Limb (tissue), 2 donors: ENCODE measurements at regions not wholly inside any gene's neighbourhood (a gene's known extent, or its start where the extent isn't known, plus 50 kb on each side); places are given as distances from the start of the nearest gene placed in this dataset.

Source experiments
- DNase-seq, 2 donors: peaks; one replicate each; pipeline ENCODE4 v3.0.0-alpha.2; 2016; ENCODE audit errors: extremely low spot score in 2 of 2

DNA sequence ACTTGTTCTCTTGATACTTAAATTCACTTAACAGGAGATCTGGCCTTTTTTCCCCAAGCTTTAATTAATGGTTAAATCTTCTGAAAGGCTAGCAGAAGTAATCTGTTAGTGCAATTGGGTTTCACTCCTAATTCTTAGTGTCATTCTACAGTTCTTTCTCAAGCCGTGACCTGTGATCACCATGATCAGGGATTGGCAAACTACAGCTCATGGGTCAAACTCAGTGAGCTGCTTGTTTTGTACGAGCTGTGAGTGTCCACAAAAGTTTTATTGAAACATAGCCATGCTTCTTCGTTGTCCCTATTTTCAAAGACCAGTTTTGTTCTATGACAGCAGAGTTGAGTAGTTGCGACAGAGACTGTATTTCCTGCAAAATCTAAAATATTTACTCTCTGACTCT is 109.4 kb upstream of the KCNJ15 start:
- DNase-seq = no peak

- no peak for DNase-seq
These were observed 108.7 kb upstream of the KCNJ15 start for GRCh38 chr21:38148046-38148445.

DNA sequence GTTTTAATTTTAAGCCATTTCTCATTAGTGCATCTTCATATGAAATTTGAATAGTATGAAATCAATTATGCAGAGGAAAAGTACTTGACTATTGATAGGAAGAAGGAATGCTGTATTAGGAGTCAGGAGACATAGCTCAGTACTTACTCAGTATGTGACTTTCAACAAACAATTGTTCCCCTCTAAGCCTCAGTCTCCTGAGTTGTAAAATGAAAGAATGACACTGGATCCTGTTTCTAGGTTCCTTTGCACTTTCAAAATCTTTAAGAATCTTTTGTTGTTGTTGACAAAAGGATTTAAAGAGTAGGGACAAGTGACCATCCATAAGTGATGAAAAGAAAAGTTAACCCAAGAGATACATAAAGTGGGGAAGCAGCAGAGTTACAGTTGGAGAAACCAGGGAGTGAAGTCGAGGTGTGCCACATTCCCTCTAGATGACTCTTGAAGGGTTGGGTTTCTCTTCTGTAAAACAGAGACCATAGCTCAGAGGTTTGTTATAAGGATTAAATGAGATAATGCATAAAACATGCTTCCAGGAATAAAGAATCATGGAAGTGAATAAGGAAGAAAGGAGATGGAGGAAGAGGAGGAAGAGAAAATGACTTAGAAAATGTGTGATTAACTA is 105.7 kb upstream of the KCNJ15 start:
- DNase-seq = no peak

DNA sequence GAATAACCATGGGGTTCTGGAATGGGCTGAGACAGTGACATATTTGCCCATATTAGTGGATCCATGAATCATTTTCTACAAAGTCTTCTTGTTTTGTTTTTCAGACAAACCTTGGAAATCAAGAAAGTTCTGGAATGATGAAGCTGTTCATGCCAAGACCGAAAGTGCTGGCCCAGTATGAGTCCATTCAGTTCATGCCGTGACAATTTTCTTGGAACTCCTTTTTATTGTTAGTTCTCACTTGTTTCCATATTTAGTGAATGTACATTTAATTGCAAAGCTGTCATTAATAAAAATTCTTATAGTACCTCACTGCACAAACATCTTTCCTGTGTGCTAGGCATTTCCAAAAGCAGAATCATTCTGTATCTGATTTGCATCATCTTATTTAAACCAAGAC is 100.6 kb upstream of the KCNJ15 start:
- DNase-seq = no peak

DNA sequence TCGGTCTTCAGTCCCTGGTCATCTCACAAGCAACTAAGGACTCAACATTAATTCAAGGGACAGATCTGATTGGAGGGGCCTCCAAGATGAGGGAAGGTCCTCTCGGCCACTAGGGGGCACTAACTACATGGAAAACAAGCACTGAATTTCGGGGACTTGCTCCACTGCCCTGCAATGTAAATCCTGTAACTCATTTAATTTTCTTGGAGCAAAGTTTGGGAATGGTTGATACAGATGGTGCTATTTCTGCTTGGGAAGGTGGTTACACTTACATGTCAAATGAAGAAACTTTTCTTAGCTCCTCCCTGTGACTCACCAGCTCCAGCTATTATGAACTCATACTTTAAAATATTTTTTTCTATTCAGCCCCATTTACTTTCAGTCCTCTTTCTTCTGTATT is 97.4 kb upstream of the KCNJ15 start:
- peak; percentile 60 to 83 for DNase-seq

- peak in 1 of 2 donors; percentile 45 for DNase-seq
These were observed 91.2 kb upstream of the KCNJ15 start for GRCh38 chr21:38165466-38166172.

GRCh38 chr21:38166173-38166535 is 90.6 kb upstream of the KCNJ15 start:
- DNase-seq = no peak

DNA sequence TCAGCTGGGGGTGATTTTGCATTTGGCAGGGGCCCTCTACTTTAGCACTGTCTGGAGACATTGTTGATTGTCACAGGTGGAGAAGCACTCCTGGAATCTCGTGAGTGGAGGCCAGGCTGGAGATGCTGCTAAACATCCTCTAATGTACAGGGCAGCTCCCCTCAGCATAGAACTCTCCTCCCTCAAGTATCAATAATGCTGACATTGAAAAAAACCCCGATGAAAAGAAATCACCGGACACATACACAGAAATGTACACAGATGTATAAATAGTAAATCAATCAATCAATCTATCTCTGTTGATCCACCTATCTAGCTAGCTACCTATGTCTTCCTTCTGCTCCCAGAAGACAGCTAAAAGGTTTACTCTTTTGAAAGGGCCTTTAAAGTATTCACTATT is 89.4 kb upstream of the KCNJ15 start:
- DNase-seq = no peak

DNA sequence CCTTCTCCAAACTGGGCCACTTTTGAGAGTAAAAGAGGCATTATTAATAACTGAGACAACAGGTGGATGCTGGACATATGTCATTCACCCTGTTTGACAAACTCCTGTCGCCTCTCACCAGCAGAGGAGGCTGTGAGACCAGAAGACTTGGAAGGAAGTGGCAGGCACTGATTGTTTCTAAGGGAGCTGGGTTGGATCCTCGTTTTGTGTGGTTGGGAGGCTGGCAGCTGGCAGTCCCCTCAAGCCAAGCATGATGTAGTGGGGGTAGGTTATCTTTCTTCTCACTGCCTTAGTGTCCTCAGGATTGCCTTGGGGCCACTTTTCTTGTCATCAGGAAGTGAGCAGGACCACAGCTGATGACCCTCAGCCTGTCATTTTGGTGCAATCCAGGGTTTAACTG is 86.5 kb upstream of the KCNJ15 start:
- peak in 1 of 2 donors; percentile 33 for DNase-seq

DNA sequence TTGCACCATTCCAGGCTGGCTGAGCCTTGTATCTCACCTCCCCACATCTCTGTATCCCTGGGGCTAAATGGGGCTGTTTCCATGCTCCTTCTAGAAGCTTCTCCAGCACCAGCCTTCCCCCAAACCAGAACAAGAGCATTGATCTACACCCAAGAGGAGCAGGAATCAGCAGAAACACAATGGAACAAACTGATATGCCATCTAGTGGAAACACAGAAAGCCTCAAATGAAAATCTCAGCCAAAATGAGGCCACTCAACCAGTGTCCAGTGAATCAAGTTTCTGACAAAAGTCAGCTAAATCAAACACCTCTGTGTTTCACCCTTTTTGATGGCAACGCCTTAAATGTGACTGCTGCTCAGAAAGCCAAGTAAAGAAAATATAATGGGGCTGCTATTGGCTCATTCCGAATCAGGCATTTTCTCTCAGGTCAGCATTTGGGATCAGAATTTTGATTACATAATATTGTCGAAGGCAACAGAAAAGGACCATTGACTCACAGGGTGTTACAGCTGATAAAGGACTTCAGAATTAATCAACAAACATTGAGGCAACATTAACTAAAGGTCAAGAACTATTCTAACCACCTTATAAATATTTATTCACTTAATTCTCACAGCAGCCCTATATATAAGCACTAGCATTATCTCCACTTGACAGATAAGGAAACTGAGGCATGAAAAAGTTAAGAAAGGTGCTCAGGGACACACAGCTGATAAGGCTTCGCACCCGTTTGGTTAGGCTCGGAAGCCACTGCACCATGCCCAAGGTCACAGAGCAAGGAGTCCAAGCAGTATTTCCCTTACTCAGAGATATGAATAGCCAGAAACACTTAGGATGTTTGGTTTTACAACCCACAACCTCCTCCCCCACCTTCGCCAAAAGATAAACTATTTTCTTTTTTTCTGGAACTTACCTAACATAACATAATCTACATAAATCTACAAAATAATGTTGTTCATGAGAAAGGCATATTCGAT is 85.8 kb upstream of the KCNJ15 start:
- no peak for DNase-seq

- no peak for DNase-seq
These were observed 85.0 kb upstream of the KCNJ15 start for GRCh38 chr21:38171723-38172344.

- DNase-seq = no peak
These were observed 83.3 kb upstream of the KCNJ15 start for GRCh38 chr21:38173276-38174035.

DNA sequence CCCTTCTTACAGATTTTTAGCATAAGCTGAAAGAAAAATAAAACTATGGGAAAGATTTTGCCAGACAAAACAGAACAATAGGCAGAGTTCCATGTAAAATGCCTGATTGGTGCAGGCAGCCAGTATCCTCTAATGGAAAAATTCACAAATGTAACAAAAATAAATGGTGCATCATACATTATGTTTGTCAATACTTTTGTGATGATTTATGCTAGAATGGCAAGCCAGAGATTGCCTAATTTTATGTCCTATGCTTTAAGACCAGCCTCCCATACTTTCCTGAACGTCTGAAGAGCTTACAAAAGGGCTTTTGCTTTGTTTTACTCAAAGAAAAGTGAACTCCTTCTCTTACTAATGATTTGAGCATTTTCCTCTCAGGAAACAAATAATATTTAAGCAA is 81.5 kb upstream of the KCNJ15 start:
- DNase-seq = no peak

DNA sequence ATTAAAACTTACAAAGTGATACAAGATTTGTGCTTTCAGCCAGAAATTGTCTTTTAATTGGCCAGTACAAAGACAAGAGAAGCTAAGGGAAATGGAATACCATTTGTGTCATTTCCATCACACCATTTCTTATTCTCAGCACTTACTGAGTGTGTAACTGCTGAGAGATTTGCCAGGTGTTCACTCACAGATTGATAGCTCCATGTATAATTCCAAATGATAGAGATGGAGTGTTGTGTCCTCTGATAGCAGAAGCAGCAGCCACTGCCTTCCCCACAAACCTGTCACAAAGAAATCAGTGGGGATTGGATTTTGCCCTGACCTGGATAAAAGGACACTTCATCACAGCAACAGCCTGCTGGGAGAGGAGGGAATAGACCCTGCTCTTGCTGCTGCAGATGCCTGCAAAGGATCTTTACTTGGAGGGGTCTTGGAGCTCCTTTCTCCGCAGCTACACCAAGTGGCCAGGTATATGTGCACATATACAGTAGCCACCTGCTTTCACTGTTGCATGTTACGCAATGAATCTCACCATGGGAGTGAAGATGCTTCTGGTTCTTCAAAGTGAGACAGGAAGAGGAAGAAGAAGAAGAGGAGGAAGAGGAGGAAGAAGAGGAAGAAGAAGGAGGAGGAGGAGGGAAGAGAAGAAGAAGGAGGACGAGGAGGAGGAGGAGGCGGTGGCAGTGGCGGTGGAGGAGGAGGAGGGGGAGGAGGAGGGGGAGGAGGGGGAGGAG is 78.7 kb upstream of the KCNJ15 start:
- DNase-seq = no peak

GRCh38 chr21:38178653-38179470 is 77.9 kb upstream of the KCNJ15 start:
- no peak for DNase-seq

GRCh38 chr21:38179511-38179910 is 77.3 kb upstream of the KCNJ15 start:
- DNase-seq = no peak

DNA sequence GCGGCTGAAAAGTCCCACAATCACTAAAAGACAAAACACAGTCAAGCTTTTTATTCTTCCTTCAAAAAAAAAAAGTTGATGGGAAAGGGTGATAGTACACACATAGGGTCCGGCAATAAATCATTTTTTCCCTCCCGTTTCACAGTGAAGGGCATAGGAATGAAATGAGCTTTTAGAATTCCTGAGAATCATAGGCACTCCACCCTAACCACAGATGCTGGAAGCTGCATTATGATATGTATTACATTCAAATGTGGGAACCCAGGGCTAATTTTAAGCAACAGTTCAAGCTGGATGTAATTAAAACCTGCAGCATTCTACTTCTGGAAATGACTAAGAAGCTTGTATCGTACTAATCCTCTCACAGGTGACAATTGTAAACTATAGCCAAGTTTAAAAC is 75.7 kb upstream of the KCNJ15 start:
- DNase-seq = no peak

- DNase-seq = no peak
These were observed 74.3 kb upstream of the KCNJ15 start for GRCh38 chr21:38182370-38182985.

DNA sequence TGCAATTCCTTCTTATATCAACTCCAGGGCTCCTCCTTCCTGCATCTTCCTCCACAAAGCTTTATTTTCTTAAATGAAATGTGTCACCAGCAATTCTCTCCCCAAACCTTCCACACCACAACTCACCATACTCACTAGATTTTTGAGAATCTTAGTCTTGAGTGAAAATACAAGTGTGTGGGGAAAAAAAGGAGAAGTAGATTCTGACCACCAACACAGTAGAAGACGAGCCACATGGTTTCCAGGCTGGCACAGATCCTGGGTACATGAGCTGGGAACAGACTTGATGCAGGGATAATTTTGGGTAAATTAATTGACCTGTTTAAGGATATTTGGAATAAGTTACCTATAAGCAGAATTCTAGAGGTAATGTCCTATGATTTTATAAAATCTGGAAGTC is 72.8 kb upstream of the KCNJ15 start:
- no peak for DNase-seq
